Activated T-cell treated with anti-CD3 and anti-CD28 coated beads, Interleukin-2, amount 50 U/mL, for 1 hour (primary cell): ENCODE measurements at regions not wholly inside any gene's neighbourhood (a gene's known extent, or its start where the extent isn't known, plus 50 kb on each side); places are given as distances from the start of the nearest gene placed in this dataset.
"Not testable (repeated sequence)": the region's sequence is repeated elsewhere in the genome, so short reads cannot be mapped to it uniquely, and the experiment has no call there.

Experiments used
- DNase-seq: peaks from one replicate; pipeline ENCODE4 v3.0.0-alpha.2; 2020

DNA sequence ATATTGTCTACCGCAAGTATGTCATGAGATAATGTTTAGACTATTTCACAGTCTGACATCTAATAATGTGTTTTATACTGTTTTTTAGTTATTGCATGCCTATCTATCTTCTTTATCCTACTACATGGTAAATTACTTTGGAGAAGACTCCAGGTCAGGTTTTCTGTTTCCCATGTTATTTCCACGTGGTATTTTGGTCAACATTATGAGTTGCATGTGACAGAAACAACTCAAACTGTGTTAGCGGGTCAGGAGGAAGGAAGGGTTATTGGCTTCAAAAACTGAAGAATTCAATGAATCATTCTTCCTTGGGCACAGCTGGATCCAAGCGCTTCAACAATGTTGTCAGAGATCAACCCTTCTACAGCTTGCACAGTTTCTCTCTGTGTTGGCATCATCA is 252.1 kb upstream of the CCNG1 start:
- no peak for DNase-seq

- DNase-seq = no peak
Measured at GRCh38 chr5:163189023-163189553, 248.3 kb upstream of the CCNG1 start.

DNA sequence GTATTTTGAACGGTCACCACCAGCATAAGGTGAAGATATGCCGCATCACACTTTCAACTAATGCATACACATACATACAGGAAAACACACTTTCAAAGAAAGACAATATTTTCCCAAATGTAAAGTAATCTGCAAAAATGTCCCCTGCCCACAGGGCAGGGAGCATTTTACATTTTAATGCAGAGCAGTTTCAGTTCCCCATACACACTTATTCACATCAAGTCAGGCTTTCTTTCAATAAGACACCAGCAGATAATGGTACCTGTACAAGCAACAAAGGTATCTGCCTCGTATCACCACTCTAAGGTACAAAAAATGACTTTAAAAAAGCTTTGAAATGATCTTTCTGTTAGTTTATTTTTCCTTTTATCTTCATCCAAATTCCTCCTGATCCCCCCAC is 247.1 kb upstream of the CCNG1 start:
- DNase-seq = no peak

DNA sequence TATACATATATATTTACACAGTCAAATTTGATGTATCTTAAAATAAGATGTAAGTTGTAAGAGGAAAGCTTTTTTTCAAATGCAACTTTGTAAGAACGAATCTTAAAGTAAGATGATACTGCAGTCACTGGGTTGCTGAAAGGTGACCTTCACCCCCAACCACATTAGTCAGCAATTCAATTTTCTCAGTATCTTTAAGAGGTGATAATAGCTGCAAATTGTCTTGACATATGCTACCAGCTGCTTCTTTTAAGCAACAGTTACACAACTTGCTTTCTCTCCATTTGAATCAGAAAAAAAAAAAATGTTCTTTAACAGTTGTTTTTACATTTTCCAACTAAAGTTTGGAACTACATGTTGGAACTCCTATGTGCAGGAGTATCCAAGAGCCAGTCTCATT is 246.6 kb upstream of the CCNG1 start:
- DNase-seq = no peak

DNA sequence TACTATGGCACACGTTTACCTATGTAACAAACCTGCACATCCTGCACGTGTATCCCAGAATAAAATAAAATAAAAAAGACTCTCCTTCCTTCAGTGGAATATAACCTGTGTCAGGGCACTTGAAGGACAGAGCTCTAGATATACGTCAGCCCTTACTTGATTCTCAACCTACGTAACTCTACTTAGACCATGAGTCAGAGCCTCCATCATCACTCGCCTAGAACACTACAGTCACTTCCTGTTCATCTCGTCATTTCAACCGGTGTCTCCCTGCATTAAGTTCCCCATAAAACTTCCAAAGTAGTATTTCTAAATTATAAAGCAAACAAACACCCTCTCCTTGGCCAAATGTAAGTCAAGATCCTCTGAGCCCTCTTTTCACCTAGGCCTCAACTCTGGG is 243.5 kb upstream of the CCNG1 start:
- DNase-seq = no peak

DNA sequence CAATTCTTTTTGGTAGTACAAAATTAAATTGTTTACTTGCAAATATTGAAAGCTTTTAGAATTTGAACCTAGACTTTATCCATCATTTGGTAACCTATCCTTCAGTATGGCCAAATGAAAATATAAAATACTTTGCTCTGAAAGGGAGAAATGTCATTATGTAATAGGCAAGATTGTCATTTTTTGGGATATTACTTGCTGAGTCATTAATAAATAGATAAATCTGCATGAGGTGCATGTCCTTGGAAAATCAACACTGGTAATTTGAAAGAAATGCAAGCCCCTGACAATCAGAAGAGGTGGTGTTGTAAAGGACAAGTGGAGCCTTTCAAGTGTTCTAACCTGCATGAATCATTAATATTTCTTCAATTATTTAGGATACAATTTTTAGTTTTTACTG is 231.8 kb upstream of the CCNG1 start:
- DNase-seq = no peak

- DNase-seq = no peak
Measured at GRCh38 chr5:163221581-163221980, 215.8 kb upstream of the CCNG1 start.

- DNase-seq = no peak
Measured at GRCh38 chr5:163222982-163223381, 214.4 kb upstream of the CCNG1 start.

DNA sequence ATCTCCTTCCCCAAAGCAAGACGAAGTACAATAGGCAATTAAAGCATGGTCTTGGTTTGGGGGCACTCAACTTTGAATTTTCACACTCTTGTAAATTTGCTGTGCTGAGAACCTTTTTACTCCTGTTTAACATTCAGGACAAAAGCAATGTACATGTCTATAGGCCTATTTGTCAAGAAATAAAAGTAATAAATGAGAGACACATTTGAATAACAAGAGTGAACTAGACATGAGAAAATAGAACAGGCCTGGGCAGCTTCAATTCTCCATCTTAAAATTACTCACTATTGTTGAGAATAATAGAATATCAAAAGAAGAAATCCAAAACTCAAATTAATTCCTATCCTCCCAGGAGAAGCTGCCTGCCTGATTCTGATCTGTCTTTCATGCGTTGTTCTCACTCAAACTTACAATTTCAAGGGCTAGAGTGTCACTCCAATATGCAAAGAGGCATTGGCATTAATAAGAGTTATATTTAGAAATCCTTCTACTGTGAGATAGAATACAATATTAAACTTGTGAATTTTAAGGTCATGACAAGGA is 192.9 kb upstream of the CCNG1 start:
- no peak for DNase-seq

DNA sequence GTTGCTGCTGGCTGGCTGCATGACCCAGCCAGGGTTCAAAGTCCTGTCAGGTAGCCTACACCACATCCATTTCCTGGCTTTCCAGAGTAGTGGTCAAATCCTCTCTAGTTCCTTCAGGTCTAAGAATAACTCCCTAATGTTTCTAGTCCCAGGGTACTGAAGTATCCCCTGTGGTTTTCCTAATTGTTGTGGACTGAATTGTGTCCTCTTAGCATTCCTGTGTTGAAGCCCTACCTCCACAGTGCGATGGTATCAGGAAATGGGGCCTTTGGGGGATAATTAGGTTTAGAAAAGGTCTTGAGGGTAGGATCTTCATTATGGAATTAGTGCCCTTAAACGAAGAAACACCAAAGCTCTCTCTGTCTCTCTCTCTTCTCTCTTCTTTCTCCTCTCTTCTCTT is 191.8 kb upstream of the CCNG1 start:
- DNase-seq = no peak

DNA sequence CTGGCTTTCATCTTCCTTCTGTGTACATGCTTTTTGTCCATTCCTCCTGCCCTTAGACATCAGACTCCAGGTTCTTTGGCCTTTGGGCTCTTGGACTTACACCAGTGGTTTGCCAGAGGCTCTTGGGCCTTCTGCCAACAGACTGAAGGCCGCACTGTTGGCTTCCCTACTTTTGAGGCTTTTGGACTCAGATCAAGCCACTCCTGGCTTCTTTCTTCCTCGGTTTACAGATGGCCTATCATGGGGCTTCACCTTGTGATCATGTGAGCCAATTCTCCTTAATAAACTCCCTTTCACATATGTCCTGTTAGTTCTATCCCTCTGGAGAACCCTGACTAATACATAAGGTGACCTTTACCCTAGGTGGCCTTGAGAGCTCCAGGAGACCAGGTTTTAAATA is 189.1 kb upstream of the CCNG1 start:
- no peak for DNase-seq

DNA sequence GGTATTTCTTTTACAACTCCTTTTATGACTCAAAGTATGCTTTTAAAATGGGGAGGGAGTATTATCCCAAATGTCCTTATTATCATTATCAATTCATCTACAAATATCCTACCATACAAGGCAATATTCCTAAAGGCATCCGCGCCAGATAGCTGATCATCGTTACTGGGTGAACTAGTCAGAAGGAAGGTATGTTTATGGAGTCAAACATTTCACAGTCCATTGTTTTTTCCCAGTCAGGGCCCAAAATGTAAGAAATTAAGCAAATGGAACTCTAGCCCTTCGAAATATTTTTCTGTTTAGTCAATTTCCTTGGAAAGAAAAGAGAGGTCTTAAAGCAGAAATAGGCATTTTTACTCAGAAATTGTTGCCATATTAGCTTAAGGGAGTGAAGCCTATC is 188.5 kb upstream of the CCNG1 start:
- no peak for DNase-seq

GRCh38 chr5:163252950-163253349 is 184.4 kb upstream of the CCNG1 start:
- DNase-seq = no peak

DNA sequence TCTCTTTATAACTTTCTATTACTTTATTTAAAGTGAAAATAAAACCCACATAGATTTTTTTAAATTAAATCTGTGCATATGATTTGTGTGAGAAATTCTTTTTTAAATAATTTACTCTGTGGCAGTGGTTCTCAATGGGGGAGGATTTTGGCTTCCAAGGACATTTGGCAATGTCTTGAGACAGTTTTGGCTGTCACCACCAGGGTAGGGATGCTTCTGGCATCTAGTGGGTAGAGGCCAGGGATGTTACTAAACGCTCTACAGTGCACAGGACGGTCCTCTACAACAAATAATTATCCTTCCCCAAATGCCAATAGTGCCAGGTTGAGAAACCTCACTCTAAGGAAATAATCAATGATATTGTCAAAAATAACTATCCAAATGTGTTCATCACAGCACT is 177.9 kb upstream of the CCNG1 start:
- DNase-seq = no peak

- no peak for DNase-seq
Measured at GRCh38 chr5:163260471-163260870, 176.9 kb upstream of the CCNG1 start.

- DNase-seq = no peak
Measured at GRCh38 chr5:163260961-163261360, 176.4 kb upstream of the CCNG1 start.

GRCh38 chr5:163261647-163262269 is 175.6 kb upstream of the CCNG1 start:
- DNase-seq = no peak

DNA sequence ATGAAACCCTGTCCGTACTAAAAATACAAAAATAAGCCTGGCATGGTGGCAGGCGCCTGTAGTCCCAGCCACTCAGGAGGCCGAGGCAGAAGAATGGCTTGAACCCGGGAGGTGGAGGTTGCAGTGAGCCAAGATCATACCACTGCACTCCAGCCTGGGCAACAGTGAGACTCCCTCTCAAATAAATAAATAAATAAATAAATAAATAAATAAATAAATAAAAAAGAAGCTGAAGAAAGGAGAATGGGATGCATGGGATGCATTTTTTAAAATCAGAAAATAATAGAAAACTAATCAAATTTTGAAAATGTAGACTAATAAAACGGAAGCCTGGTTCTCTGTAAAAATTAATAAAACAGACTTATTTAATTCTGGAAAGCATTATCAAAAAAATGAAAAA is 171.1 kb upstream of the CCNG1 start:
- not testable (repeated sequence) for DNase-seq

DNA sequence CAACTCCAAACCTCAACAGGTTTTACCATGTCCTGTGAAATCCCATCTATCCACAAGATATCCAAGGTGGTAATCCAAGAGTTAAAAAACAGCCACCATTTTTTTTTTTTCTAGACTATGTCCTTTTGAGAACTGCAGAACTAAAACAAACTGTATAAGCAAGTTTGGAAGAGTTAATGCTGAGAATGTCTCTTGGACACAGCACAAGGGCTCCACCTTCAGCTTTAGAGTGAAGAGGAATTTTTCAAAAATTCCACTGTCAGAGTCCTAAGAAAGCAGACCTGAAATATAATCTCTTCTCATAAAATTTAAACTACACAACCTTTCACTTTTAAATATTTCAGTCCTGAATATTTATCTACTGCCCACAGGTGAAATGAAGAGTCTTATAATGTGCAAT is 167.8 kb upstream of the CCNG1 start:
- no peak for DNase-seq

DNA sequence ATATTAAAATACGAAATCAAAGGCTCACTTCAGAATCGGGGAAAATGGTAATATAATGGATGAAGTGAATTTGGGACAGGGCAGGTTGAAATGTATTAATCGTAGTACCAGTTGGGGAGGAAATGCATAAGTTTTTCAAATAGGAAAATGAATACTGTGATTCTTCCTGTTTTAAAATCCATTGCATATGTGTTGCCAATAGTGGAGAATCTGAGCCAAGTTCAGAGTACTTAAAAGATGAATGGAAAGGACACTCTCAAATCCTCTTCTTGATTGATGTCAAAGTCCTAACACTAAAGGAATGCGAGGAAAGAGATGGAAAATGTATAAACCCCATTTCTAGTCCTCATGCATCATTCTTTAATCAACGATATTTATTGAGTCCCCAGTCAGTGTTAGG is 160.9 kb upstream of the CCNG1 start:
- no peak for DNase-seq

GRCh38 chr5:163280897-163281296 is 156.5 kb upstream of the CCNG1 start:
- DNase-seq = not testable (repeated sequence)

DNA sequence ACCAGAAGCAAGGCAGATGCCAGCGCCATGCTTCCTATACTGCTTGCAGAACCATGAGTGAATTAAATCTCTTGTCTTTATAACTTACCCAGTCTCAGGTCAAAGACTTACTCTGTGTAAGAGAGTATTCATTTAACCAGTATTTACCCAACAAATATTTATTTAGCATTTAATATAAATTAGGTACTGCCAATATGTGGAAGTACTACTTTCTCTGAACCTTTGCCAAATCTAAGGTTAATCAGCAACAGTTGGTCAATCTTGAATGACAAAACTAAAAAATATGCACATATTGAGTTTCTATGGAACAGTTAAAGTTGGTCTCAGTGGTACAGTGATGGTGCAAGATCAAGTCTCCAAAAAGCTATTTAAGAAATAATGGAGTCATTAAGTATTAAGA is 155.9 kb upstream of the CCNG1 start:
- no peak for DNase-seq

DNA sequence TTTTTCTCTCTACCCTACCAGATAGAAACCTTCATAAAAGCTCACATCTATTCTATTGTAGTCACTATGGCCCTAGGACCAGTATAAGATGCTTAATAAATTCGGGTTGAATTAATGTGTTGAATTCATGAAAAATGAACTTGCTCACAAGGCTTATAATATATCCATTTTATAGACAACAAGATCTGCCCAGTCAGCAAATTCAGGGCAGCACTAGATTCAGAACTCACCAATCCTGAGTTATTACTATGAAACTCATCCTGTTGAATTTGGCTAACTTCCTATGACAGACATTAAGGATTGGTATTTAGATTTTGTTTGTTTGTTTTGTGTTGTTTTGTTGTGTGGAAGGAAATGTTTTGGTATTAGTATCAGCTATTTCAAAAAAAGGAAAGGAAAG is 143.6 kb upstream of the CCNG1 start:
- DNase-seq = no peak

DNA sequence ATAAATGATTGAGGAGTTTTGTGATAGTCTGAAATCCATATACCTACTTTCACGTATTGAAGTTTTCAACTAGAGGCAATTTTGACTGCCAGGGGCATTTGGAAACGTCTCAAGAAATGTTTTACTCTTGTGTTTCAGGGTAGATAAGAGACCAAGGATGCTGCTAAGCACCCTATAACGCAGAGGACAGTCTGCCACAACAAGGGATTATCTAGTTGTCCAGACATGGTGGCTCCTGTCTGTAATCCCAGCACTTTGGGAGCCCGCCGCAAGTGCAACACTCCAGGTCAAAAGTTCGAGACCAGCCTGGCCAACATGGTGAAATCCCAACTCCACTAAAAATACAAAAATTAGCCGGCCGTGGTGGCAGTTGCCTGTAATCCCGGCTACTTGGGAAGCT is 133.7 kb upstream of the CCNG1 start:
- DNase-seq = no peak

GRCh38 chr5:163305655-163306054 is 131.7 kb upstream of the CCNG1 start:
- DNase-seq = no peak
